Left lung (tissue), 4 donors: ENCODE measurements at regions not wholly inside any gene's neighbourhood (a gene's known extent, or its start where the extent isn't known, plus 50 kb on each side); places are given as distances from the start of the nearest gene placed in this dataset.
A peak's percentile ranks its signal among the peaks of the same experiment; 100 is the strongest.

Source experiments
- ATAC-seq: fragments of 200-7000 bp; cut with Tn5 transposase; one replicate; pipeline ENCODE4 v1.9.1; 2020; ENCODE audit warnings: moderate library complexity
- DNase-seq, 4 donors: peaks; one replicate each; pipeline ENCODE4 v3.0.0-alpha.2; 2013 to 2020
- H3K27ac ChIP-seq, 2 donors: fragments of 200-600 bp; sonication (generic) in 1 of 2; one replicate each; pipeline versions ENCODE4 v1.5.0 to v1.8.0; 2020 to 2021
- H3K27me3 ChIP-seq, 2 donors: fragments of 200-600 bp; sonication (generic) in 1 of 2; one replicate each; pipeline versions ENCODE4 v1.5.0 to v1.8.0; 2020 to 2021
- H3K36me3 ChIP-seq, 2 donors: fragments of 200-600 bp; sonication (generic) in 1 of 2; one replicate each; pipeline versions ENCODE4 v1.5.0 to v1.8.0; 2020 to 2021
- H3K4me1 ChIP-seq, 2 donors: fragments of 200-600 bp; one replicate each; pipeline ENCODE4 v1.8.0; 2021
- H3K4me3 ChIP-seq, 2 donors: fragments of 200-600 bp; sonication (generic) in 1 of 2; one replicate each; pipeline versions ENCODE4 v1.5.0 to v1.8.0; 2020 to 2021; ENCODE audit warnings: mild to moderate bottlenecking in 1 of 2
- H3K9me3 ChIP-seq, 2 donors: fragments of 200-600 bp; sonication (generic) in 1 of 2; one replicate each; pipeline versions ENCODE4 v1.5.0 to v1.8.0; 2020 to 2021
- CTCF ChIP-seq, 2 donors: fragments of 200-600 bp; sonication (generic) in 1 of 2; IDR thresholded peaks; one replicate each; pipeline versions ENCODE4 v1.5.0 to v1.8.0; 2021; ENCODE audit warnings: antibody characterized with exemption in 2 of 2
- intact Hi-C, 2 donors: fragments of 100-400 bp; cut with DNase I; formaldehyde crosslinking; loops; one replicate each; pipeline versions ENCODE4 v1.11.2 to v1.14.2; 2022
- donor health status: DM: no; HTN: yes; CAD: no.
- donor health status: DM: no; HTN: no; CAD: no.

DNA sequence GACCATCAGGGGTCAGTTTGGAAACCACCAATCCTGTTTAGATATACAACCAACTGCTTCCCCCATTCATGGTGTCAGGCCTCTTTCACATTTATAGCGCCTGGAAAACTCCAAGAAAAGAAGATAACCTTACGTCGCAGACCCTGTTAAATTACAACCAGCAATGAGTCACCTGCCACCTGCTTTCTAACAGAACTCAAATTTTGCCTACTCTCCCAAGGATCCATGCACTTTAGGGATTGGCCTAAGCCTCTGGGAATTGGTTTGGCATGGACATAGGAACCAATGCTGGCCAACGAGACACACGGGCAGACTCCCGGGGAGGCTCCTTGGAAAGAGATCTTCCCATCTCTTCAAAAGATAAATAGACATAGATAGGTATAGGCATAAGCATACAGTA, 87.0 kb downstream of the FEM1C start:
- DNase-seq, result no peak
- H3K9me3 ChIP-seq, result no peaks in the 10 kb centered on the region
- no peaks in the 10 kb centered on the region for H3K36me3 ChIP-seq
- H3K4me1 ChIP-seq, result peaks cover 19 to 21% of the 10 kb centered on the region in 2 donors
- no peak for ATAC-seq
- H3K27me3 ChIP-seq, result no peaks in the 10 kb centered on the region
- H3K27ac ChIP-seq, result peak overlapping the region in 1 of 2 donors; percentile 18
- intact Hi-C loops, result no loop called here
- no peak for TF ChIP-seq CTCF (IDR thresholded peaks at IDR 0.05)
- H3K4me3 ChIP-seq, result no peak overlapping the region

DNA sequence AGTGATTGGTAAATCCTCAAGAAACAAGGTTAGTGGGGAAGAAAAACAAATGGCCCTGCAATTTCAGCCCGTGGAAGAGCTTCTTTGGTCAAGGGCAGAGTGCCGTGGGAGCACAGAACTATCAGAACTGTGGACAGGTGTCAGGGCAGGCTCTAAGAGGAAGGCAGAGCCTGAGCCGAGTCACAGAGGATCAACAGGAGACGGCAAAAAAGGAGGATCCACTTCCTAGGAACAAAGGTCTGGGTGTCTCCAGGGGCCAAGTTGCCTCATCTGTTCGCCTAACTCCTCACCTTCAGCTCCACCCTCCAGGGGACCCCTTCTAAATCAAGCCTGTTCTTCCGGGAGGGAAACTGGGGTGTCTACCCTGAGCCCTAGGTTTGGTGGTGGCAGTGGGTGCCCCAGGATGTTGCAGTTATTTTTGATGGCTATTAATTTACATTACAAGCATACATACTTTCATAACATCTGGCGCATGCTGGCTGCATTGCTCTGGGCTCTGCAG, 88.0 kb downstream of the FEM1C start:
- H3K4me1 ChIP-seq, result peaks cover 19 to 21% of the 10 kb centered on the region in 2 donors
- no peak for TF ChIP-seq CTCF (IDR thresholded peaks at IDR 0.05)
- intact Hi-C loops, result no loop called here
- no peak for ATAC-seq
- H3K4me3 ChIP-seq, result no peak overlapping the region
- no peak overlapping the region for H3K27ac ChIP-seq
- H3K9me3 ChIP-seq, result no peaks in the 10 kb centered on the region
- no peaks in the 10 kb centered on the region for H3K27me3 ChIP-seq
- H3K36me3 ChIP-seq, result no peaks in the 10 kb centered on the region
- DNase-seq, result no peak

DNA sequence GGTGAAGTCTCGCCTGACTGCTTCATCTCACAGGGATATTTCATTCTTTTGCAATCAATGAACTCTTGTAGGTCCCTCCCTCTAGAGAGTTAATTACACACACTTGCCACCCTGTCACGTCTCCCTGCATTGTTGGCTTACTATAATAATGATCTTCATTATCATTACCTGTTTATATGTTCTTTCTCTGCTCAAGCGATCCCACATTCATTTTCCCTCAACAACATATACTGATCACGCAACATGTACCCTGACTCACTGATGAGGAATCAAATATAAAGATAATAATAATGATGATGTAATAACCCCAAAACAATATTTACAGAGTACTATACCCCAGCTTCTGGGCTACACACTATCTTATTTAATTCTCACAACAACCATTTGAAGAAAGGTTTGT, 88.5 kb downstream of the FEM1C start:
- H3K27me3 ChIP-seq, result no peaks in the 10 kb centered on the region
- no peak overlapping the region for H3K4me3 ChIP-seq
- peaks cover 21% of the 10 kb centered on the region in 2 donors for H3K4me1 ChIP-seq
- no peaks in the 10 kb centered on the region for H3K9me3 ChIP-seq
- DNase-seq, result no peak
- intact Hi-C loops, result no loop called here
- no peak overlapping the region for H3K27ac ChIP-seq
- ATAC-seq, result no peak
- no peaks in the 10 kb centered on the region for H3K36me3 ChIP-seq
- no peak for TF ChIP-seq CTCF (IDR thresholded peaks at IDR 0.05)

GRCh38 chr5:115455301-115455707, 89.3 kb downstream of the FEM1C start:
- Histone ChIP-seq H3K27me3 (no peaks in the 10 kb centered on the region), H3K27ac (no peak overlapping the region), H3K4me1 (peaks cover 22 to 24% of the 10 kb centered on the region in 2 donors), H3K36me3 (no peaks in the 10 kb centered on the region), H3K9me3 (no peaks in the 10 kb centered on the region), H3K4me3 (no peak overlapping the region)
- DNase-seq (no peak), ATAC-seq (peak; percentile 9)
- intact Hi-C loops, result no loop called here
- no peak for TF ChIP-seq CTCF (IDR thresholded peaks at IDR 0.05)

DNA sequence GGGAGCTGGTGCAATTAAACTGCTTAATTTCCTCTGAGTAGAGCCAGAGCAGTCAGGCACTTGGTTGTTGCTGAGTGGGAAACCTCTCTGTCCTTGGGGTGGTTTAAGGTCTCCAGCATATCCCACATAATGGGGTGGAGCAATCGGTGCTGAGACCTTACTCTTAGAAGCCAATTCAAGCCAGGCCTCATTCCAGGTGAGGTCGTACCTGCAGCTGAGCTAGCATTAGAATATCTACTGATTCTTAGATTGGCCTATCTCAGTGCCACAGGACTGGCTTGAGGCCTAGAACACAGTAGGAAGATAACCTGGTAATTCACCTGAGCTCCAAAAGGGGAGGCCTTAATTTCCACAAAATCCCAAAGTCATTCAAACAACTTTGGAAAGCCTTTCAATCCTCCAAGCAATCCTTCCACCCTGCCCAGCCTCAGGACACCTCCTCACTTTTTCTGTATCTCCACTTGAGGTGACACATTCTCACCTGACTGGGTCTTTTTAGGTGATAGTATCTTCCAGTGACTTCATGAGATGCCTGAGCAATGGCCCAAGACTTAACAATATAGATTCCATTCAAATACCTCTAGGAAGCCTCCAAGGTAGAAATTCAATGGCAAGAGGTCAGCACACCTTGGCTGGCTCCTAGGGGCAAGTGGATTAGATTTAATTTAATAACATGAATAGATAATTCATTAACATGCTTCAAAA, 91.0 kb downstream of the FEM1C start:
- Histone ChIP-seq H3K4me1 (peaks cover 19 to 20% of the 10 kb centered on the region in 2 donors), H3K9me3 (no peaks in the 10 kb centered on the region), H3K27ac (no peak overlapping the region), H3K27me3 (no peaks in the 10 kb centered on the region), H3K4me3 (no peak overlapping the region), H3K36me3 (no peaks in the 10 kb centered on the region)
- DNase-seq (no peak), ATAC-seq (no peak)
- intact Hi-C loops, result no loop called here
- TF ChIP-seq CTCF (IDR thresholded peaks at IDR 0.05), result no peak
